Natural killer cell treated with Interleukin-12 subunit alpha and Interleukin-12 subunit beta and Interleukin-15 and Interleukin-18, amount 100 ng/mL, for 72 hours (primary cell): ENCODE measurements at regions not wholly inside any gene's neighbourhood (a gene's known extent, or its start where the extent isn't known, plus 50 kb on each side); places are given as distances from the start of the nearest gene placed in this dataset.

Experiments
- ATAC-seq, 2 donors: fragments of 150-1000 bp; cut with Tn5 transposase in 1 of 2; sonication (Bioruptor Pico), chemical (Tn5 transposase) in 1 of 2; 2 replicates each; pipeline ENCODE4 v1.10.0; 2021
- DNase-seq: peaks from one replicate; pipeline ENCODE4 v3.0.0; 2022; ENCODE audit warnings: low spot score
- H3K27ac Mint-ChIP-seq, 2 donors: 1 replicate in 1 of 2; 2 replicates in 1 of 2; pipeline ENCODE4 v1.8.0; 2022; ENCODE audit warnings: mixed read lengths in 2 of 2, mild to moderate bottlenecking in 1 of 2, moderate library complexity in 1 of 2
- H3K27me3 Mint-ChIP-seq, 2 donors: 1 replicate in 1 of 2; 2 replicates in 1 of 2; pipeline ENCODE4 v1.8.0; 2022; ENCODE audit warnings: mixed read lengths in 2 of 2
- H3K36me3 Mint-ChIP-seq: one replicate; pipeline ENCODE4 v1.8.0; 2022; ENCODE audit warnings: mixed read lengths
- H3K4me1 Mint-ChIP-seq, 2 donors: 1 replicate in 1 of 2; 2 replicates in 1 of 2; pipeline ENCODE4 v1.8.0; 2022; ENCODE audit warnings: low read depth in 2 of 2, mixed read lengths in 2 of 2, mild to moderate bottlenecking in 1 of 2
- H3K4me3 Mint-ChIP-seq: one replicate; pipeline ENCODE4 v1.8.0; 2022; ENCODE audit warnings: mixed read lengths
- H3K9me3 Mint-ChIP-seq: 2 replicates; pipeline ENCODE4 v1.8.0; 2022; ENCODE audit warnings: mixed read lengths

DNA sequence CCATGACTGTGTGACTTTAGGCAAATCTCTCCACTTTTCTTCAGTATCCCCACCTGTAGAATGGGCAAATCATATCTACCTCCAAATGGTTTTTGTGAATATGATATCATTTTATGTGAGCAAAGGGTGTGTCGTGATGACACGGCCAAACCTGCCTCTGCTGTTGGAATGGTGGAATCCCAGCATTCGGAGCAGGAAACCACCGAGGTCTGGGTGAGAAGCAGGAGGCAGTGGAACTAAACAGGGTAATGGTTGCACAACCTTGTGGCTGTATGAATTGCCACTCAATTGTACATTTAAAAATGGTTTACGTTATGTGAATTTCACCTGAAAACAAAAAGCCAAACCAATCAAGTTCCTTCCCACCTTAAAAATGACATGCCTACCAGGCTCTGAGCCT lies 131.4 kb upstream of the ZMIZ1 start:
- DNase-seq (no peak), ATAC-seq (no peak)
- no peak overlapping the region for H3K4me3 Mint-ChIP-seq
- H3K27ac Mint-ChIP-seq, result no peak overlapping the region
- no peaks in the 10 kb centered on the region for H3K4me1 Mint-ChIP-seq
- H3K9me3 Mint-ChIP-seq, result no peaks in the 10 kb centered on the region
- H3K36me3 Mint-ChIP-seq, result no peaks in the 10 kb centered on the region
- no peaks in the 10 kb centered on the region for H3K27me3 Mint-ChIP-seq

GRCh38 chr10:78937800-78938694 lies 130.7 kb upstream of the ZMIZ1 start:
- Mint-ChIP-seq H3K36me3 (no peaks in the 10 kb centered on the region), H3K4me3 (no peak overlapping the region), H3K27ac (no peak overlapping the region), H3K27me3 (peaks cover 0 to 2% of the 10 kb centered on the region in 2 donors), H3K9me3 (peaks cover 6% of the 10 kb centered on the region), H3K4me1 (no peaks in the 10 kb centered on the region)
- no peak for DNase-seq
- ATAC-seq, result no peak

- Mint-ChIP-seq H3K27ac (no peak overlapping the region), H3K36me3 (no peaks in the 10 kb centered on the region), H3K4me1 (no peaks in the 10 kb centered on the region), H3K4me3 (no peak overlapping the region), H3K27me3 (peaks cover 2 to 5% of the 10 kb centered on the region in 2 donors), H3K9me3 (peaks cover 6% of the 10 kb centered on the region)
- DNase-seq (no peak), ATAC-seq (no peak)
Measured at GRCh38 chr10:78938695-78939672, 129.8 kb upstream of the ZMIZ1 start.

DNA sequence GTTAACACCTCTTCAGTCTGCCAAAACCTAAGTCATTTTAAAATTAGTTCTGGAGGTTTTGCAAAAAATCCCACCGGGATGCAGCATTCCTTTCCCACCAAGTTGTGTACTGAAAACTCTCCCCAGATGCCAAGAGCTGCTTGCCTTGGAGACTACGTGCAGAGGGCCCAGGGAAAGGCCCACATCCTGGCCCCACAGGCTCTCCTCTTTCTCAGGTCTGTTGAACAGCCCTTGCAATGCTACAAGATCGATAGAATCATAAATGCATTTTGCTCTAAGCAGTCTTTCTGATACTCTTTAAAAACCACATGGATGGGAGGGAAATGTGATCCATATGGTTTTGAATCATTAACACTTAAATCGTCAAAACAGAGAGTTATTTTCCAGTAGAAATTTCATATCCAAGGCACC lies 126.7 kb upstream of the ZMIZ1 start:
- DNase-seq, result no peak
- H3K36me3 Mint-ChIP-seq, result no peaks in the 10 kb centered on the region
- H3K4me1 Mint-ChIP-seq, result no peaks in the 10 kb centered on the region
- H3K27me3 Mint-ChIP-seq, result peaks cover 2 to 7% of the 10 kb centered on the region in 2 donors
- peaks cover 6% of the 10 kb centered on the region for H3K9me3 Mint-ChIP-seq
- no peak overlapping the region for H3K4me3 Mint-ChIP-seq
- no peak for ATAC-seq
- no peak overlapping the region for H3K27ac Mint-ChIP-seq

DNA sequence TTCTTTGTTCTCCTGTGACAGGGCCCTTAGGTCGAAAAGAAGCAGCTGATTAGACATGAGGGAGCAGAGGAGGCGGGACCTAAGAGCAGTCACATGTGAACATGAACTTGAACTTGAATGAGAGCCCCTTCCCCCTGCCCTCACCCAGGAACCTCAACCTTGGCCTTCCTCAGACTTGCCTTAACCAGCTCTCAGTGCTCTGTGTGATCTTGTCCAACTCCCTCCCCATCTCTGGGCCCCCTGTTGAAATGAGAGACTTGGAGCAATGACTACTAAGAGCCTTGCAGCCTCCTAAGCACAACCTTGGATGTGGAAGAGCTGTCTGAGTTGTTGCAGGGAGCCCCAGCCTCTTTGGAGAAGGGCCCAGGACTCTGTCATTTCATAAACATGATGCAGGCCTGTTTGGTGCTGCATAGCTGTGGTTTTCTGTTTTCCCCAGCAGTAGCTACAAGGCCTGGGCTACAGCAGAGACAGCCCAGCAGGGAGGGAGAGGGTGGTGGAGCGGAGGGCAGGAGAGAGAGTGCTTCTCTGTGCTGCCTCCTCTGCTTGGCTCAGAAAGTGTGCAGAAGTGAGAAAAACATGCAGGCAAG lies 123.9 kb upstream of the ZMIZ1 start:
- DNase-seq, result no peak
- H3K27me3 Mint-ChIP-seq, result peaks cover 2 to 7% of the 10 kb centered on the region in 2 donors
- no peaks in the 10 kb centered on the region for H3K36me3 Mint-ChIP-seq
- no peak for ATAC-seq
- no peak overlapping the region for H3K4me3 Mint-ChIP-seq
- H3K9me3 Mint-ChIP-seq, result peaks cover 6% of the 10 kb centered on the region
- H3K27ac Mint-ChIP-seq, result no peak overlapping the region
- no peaks in the 10 kb centered on the region for H3K4me1 Mint-ChIP-seq

- H3K36me3 Mint-ChIP-seq, result no peaks in the 10 kb centered on the region
Measured at GRCh38 chr10:78945838-78946237, 122.9 kb upstream of the ZMIZ1 start.

DNA sequence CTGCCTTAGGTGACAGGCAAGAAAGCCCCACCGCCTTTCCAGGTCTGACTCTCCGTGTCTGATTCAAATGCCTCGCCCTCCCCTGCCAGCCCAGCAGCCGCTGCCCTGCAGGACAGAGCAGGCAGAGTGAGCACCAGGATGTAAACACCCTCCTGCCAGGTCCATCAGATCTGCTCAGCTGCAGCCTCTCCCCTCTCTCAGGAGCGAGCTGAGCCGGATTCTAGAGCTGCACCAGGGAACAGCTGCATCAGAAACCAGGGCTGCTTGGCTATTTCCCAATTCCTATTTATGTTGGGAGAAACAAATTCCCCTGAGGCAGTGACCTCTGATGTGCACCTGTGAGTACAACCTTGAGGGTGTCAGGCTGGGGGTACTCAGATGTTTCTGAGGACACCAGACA lies 121.5 kb upstream of the ZMIZ1 start:
- peaks cover 6% of the 10 kb centered on the region for H3K9me3 Mint-ChIP-seq
- peaks cover 0 to 4% of the 10 kb centered on the region in 2 donors for H3K4me1 Mint-ChIP-seq
- H3K27me3 Mint-ChIP-seq, result peaks cover 5 to 7% of the 10 kb centered on the region in 2 donors
- no peak overlapping the region for H3K4me3 Mint-ChIP-seq
- no peaks in the 10 kb centered on the region for H3K36me3 Mint-ChIP-seq
- H3K27ac Mint-ChIP-seq, result no peak overlapping the region
- DNase-seq (no peak), ATAC-seq (no peak)

More at GRCh38 chr10:78945838-78946237, 122.9 kb upstream of the ZMIZ1 start:
- ATAC-seq (no peak), DNase-seq (no peak)
- no peak overlapping the region for H3K27ac Mint-ChIP-seq
- H3K4me1 Mint-ChIP-seq, result no peaks in the 10 kb centered on the region
- peaks cover 2 to 7% of the 10 kb centered on the region in 2 donors for H3K27me3 Mint-ChIP-seq
- H3K9me3 Mint-ChIP-seq, result peaks cover 6% of the 10 kb centered on the region
- no peak overlapping the region for H3K4me3 Mint-ChIP-seq

- Mint-ChIP-seq H3K9me3 (peaks cover 3% of the 10 kb centered on the region), H3K4me1 (peaks cover 0 to 4% of the 10 kb centered on the region in 2 donors), H3K36me3 (no peaks in the 10 kb centered on the region), H3K27ac (no peak overlapping the region), H3K4me3 (no peak overlapping the region), H3K27me3 (peaks cover 5 to 7% of the 10 kb centered on the region in 2 donors)
- ATAC-seq (no peak), DNase-seq (no peak)
Measured at GRCh38 chr10:78947733-78948132, 121.0 kb upstream of the ZMIZ1 start.

- H3K36me3 Mint-ChIP-seq, result no peaks in the 10 kb centered on the region
- H3K4me1 Mint-ChIP-seq, result peaks cover 0 to 9% of the 10 kb centered on the region in 2 donors
- no peak for ATAC-seq
- H3K9me3 Mint-ChIP-seq, result no peaks in the 10 kb centered on the region
- no peak for DNase-seq
- H3K27me3 Mint-ChIP-seq, result peaks cover 3 to 6% of the 10 kb centered on the region in 2 donors
- no peak overlapping the region for H3K27ac Mint-ChIP-seq
- H3K4me3 Mint-ChIP-seq, result no peak overlapping the region
Measured at GRCh38 chr10:78948621-78949030, 120.1 kb upstream of the ZMIZ1 start.

DNA sequence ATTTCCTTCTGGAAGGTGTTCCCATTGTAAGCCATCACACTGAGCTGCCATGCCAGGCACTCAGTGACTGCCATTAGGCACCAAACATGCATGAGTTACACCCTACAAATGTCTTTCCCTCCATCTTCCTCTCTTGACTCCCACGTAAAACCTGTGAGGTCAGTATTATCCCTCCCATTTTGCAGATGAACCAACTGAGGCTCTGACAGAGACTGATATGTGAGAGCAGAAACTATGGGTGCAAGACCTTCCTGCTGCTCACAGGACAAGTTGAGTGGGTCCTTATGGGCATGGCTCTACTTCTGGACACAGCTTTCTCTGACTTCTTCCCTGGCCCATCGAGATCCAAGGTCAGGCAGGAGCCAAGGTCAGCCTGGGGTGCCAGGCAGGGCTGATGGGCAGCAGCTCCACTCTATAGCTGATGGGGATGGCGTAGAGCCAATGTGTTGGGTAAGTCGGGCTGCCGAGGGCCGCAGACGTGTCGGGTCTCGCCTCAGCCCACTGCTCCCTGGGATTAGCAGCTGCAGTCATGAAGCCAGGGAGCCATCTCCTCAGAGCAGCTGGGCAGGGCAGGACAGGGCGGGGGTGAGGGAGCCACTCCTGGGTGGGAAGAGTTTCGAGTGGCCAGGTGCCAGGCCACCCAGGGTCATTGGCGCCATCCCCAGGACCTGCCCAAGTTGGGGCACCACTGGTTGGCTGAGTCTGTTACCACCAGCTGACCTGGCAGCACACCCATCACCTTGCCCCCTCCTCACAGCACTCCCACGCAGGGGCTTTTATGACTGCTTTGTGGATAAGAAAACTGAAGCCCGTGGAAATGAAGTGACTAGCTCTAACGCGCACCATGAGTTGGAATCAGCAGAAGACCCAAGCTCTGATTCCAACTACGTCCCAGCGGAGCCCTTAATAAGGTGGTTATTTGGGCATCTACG lies 117.8 kb upstream of the ZMIZ1 start:
- Mint-ChIP-seq H3K4me1 (peaks cover 0 to 13% of the 10 kb centered on the region in 2 donors), H3K27ac (no peak overlapping the region), H3K9me3 (no peaks in the 10 kb centered on the region), H3K27me3 (peaks cover 0 to 3% of the 10 kb centered on the region in 2 donors), H3K4me3 (no peak overlapping the region), H3K36me3 (no peaks in the 10 kb centered on the region)
- no peak for ATAC-seq
- no peak for DNase-seq

- Mint-ChIP-seq H3K27ac (no peak overlapping the region), H3K36me3 (no peaks in the 10 kb centered on the region), H3K27me3 (peaks cover 0 to 3% of the 10 kb centered on the region in 2 donors), H3K9me3 (no peaks in the 10 kb centered on the region), H3K4me1 (peaks cover 0 to 13% of the 10 kb centered on the region in 2 donors), H3K4me3 (no peak overlapping the region)
- no peak for ATAC-seq
- no peak for DNase-seq
Measured at GRCh38 chr10:78952030-78952429, 116.7 kb upstream of the ZMIZ1 start.

DNA sequence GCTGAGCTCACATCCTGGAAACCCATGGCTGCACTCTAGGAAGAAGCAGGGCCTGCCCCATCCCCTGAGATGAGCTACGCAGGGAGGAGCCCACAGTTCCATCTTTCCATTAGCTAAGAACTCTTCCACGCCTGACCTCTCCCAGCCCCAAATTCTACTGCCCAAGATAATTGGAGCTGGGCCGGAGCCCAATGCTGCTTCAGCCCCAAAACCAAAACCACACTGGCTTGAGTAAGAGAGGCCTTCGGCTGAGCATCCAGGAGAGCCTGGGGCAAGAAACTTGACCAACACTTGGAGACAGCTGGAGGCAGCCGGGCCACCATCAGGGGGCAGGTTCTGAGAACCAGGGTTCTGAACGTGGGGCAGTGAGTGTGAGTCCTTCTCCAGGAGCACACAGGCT lies 116.1 kb upstream of the ZMIZ1 start:
- H3K4me1 Mint-ChIP-seq, result peaks cover 0 to 13% of the 10 kb centered on the region in 2 donors
- no peak for DNase-seq
- ATAC-seq, result no peak
- H3K27me3 Mint-ChIP-seq, result peaks cover 0 to 3% of the 10 kb centered on the region in 2 donors
- H3K27ac Mint-ChIP-seq, result no peak overlapping the region
- no peak overlapping the region for H3K4me3 Mint-ChIP-seq
- H3K36me3 Mint-ChIP-seq, result no peaks in the 10 kb centered on the region
- H3K9me3 Mint-ChIP-seq, result no peaks in the 10 kb centered on the region
